Amygdala (tissue), 56 donors: ENCODE measurements at regions not wholly inside any gene's neighbourhood (a gene's known extent, or its start where the extent isn't known, plus 50 kb on each side); places are given as distances from the start of the nearest gene placed in this dataset.

Experiments used
- DNase-seq, 56 donors: peaks; one replicate each; lab custom pipeline; 2025; lab: John Stamatoyannopoulos, UW

GRCh38 chr2:120401275-120402066 lies 55.5 kb downstream of the INHBB start:
- DNase-seq, result no peak

GRCh38 chr2:120402067-120402433 lies 56.1 kb downstream of the INHBB start:
- DNase-seq, result no peak

GRCh38 chr2:120402508-120402907 lies 56.6 kb downstream of the INHBB start:
- DNase-seq, result no peak

GRCh38 chr2:120403261-120403660 lies 57.3 kb downstream of the INHBB start:
- DNase-seq, result no peak

GRCh38 chr2:120403676-120404075 lies 57.7 kb downstream of the INHBB start:
- DNase-seq, result no peak

- no peak for DNase-seq
These were observed 58.3 kb downstream of the INHBB start for GRCh38 chr2:120404274-120404673.

- DNase-seq, result no peak
These were observed 59.2 kb downstream of the INHBB start for GRCh38 chr2:120404941-120405758.

- DNase-seq, result no peak
These were observed 59.8 kb downstream of the INHBB start for GRCh38 chr2:120405759-120406099.

- DNase-seq, result no peak
These were observed 60.6 kb downstream of the INHBB start for GRCh38 chr2:120406566-120406965.

- DNase-seq, result no peak
These were observed 64.6 kb downstream of the INHBB start for GRCh38 chr2:120410487-120410886.

GRCh38 chr2:120415060-120415459 lies 69.1 kb downstream of the INHBB start:
- no peak for DNase-seq

GRCh38 chr2:120415728-120416509 lies 70.0 kb downstream of the INHBB start:
- no peak for DNase-seq

GRCh38 chr2:120418174-120418787 lies 72.3 kb downstream of the INHBB start:
- no peak for DNase-seq

- no peak for DNase-seq
These were observed 73.1 kb downstream of the INHBB start for GRCh38 chr2:120419073-120419472.

GRCh38 chr2:120419955-120420354 lies 74.0 kb downstream of the INHBB start:
- no peak for DNase-seq

- DNase-seq, result no peak
These were observed 75.3 kb downstream of the INHBB start for GRCh38 chr2:120421126-120421829.

GRCh38 chr2:120421830-120422175 lies 75.9 kb downstream of the INHBB start:
- no peak for DNase-seq

GRCh38 chr2:120422465-120423160 lies 76.7 kb downstream of the INHBB start:
- no peak for DNase-seq

- DNase-seq, result no peak
These were observed 77.4 kb downstream of the INHBB start for GRCh38 chr2:120423167-120423943.
